ENCODE measurements at regions not wholly inside any gene's neighbourhood (a gene's known extent, or its start where the extent isn't known, plus 50 kb on each side); places are given as distances from the start of the nearest gene placed in this dataset.

DNA sequence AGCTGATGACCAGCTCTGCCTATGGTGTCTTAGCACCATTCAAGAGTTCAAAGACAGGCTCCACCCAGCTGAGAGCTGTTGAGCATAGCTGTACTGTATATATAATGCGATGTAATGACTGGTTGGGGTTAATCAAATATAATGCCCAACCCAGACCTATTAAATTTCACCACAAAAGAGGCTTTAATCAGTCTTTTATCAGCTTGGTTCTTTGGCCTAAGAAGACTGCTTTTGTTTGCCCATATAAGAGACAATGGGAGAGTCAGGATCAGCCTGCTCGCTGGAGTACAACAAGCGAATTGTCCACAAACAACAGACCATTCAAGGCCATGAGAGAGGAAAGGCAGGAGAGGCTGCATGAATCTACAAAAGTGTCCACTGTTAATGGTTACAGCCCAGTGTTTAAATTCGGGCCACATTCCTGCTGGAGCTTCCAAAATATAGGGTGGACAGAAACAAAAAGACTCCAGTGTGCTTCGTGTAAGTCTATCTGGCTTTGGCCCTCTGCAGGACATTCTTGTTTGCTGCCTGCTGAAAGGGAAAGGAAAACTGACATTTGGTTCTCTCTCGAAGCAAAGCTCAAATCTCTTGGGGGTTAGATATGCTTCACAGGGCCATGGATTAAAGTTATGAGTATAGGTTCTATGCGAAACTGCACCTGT, 109.2 kb upstream of the FOXN2 start (continued):
- TF ChIP-seq, protein P1, sequence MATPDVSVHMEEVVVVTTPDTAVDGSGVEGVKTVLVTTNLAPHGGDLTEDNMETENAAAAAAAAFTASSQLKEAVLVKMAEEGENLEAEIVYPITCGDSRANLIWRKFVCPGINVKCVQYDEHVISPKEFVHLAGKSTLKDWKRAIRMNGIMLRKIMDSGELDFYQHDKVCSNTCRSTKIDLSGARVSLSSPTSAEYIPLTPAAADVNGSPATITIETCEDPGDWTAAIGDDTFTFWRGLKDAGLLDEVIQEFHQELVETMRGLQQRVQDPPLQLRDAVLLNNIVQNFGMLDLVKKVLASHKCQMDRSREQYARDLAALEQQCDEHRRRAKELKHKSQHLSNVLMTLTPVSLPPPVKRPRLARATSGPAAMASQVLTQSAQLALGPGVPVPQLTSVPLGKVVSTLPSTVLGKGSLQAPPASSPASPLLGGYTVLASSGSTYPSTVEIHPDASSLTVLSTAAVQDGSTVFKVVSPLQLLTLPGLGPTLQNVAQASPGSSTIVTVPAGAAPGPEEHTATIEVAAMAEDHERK (CRISPR knock-in tag; IDR thresholded peaks at IDR 0.05; ENCODE audit: low read depth), result no peak
- TF ChIP-seq ZFP36L2 (CRISPR knock-in tag; IDR thresholded peaks at IDR 0.05) (no peak), NR3C1 (CRISPR knock-in tag; IDR thresholded peaks at IDR 0.05) (no peak), ZC3H13 (CRISPR knock-in tag; IDR thresholded peaks at IDR 0.05) (no peak), DPF2 (CRISPR knock-in tag; IDR thresholded peaks at IDR 0.05; ENCODE audit: borderline replicate concordance, low read depth) (no peak; the same call in 1 of the 2 replicates), HNRNPK (IDR thresholded peaks at IDR 0.05; ENCODE audit: low read depth, low read length, poor library complexity, severe bottlenecking) (no peak), MAF1 (CRISPR knock-in tag; IDR thresholded peaks at IDR 0.05; ENCODE audit: borderline replicate concordance) (no peak), SP140L (CRISPR knock-in tag; IDR thresholded peaks at IDR 0.05; ENCODE audit: borderline replicate concordance) (no peak), HMG20A (CRISPR knock-in tag; IDR thresholded peaks at IDR 0.05; ENCODE audit: borderline replicate concordance) (peak; percentile 77; the same call in 1 of the 2 replicates), KDM4B (CRISPR knock-in tag; IDR thresholded peaks at IDR 0.05) (peak; percentile 53; the same call in 1 of the 2 replicates), ZSCAN30 (CRISPR knock-in tag; IDR thresholded peaks at IDR 0.05) (peak; percentile 73; the same call in 1 of the 2 replicates), NCOA2 (CRISPR knock-in tag; IDR thresholded peaks at IDR 0.05) (peak; percentile 88), ZNF629 (CRISPR knock-in tag; conservative IDR thresholded peaks at IDR 0.05) (no peak), SNAI1 (CRISPR knock-in tag; IDR thresholded peaks at IDR 0.05; ENCODE audit: borderline replicate concordance) (no peak; the same call in 1 of the 2 replicates), ZNF570 (CRISPR knock-in tag; IDR thresholded peaks at IDR 0.05; ENCODE audit: borderline replicate concordance) (no peak), ZNF781 (CRISPR knock-in tag; IDR thresholded peaks at IDR 0.05; ENCODE audit: borderline replicate concordance, not compliant biosample characterization) (no peak)
- TF ChIP-seq, protein P2, sequence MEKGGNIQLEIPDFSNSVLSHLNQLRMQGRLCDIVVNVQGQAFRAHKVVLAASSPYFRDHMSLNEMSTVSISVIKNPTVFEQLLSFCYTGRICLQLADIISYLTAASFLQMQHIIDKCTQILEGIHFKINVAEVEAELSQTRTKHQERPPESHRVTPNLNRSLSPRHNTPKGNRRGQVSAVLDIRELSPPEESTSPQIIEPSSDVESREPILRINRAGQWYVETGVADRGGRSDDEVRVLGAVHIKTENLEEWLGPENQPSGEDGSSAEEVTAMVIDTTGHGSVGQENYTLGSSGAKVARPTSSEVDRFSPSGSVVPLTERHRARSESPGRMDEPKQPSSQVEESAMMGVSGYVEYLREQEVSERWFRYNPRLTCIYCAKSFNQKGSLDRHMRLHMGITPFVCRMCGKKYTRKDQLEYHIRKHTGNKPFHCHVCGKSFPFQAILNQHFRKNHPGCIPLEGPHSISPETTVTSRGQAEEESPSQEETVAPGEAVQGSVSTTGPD (CRISPR knock-in tag; IDR thresholded peaks at IDR 0.05), result peak; percentile 55; the same call in 1 of the 2 replicates
- TF ChIP-seq, protein P3, sequence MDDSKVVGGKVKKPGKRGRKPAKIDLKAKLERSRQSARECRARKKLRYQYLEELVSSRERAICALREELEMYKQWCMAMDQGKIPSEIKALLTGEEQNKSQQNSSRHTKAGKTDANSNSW (CRISPR knock-in tag; IDR thresholded peaks at IDR 0.05; ENCODE audit: borderline replicate concordance), result no peak
- TF ChIP-seq, protein P4, sequence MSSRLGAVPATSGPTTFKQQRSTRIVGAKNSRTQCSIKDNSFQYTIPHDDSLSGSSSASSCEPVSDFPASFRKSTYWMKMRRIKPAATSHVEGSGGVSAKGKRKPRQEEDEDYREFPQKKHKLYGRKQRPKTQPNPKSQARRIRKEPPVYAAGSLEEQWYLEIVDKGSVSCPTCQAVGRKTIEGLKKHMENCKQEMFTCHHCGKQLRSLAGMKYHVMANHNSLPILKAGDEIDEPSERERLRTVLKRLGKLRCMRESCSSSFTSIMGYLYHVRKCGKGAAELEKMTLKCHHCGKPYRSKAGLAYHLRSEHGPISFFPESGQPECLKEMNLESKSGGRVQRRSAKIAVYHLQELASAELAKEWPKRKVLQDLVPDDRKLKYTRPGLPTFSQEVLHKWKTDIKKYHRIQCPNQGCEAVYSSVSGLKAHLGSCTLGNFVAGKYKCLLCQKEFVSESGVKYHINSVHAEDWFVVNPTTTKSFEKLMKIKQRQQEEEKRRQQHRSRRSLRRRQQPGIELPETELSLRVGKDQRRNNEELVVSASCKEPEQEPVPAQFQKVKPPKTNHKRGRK (CRISPR knock-in tag; IDR thresholded peaks at IDR 0.05), result no peak
- TF ChIP-seq, protein P5, sequence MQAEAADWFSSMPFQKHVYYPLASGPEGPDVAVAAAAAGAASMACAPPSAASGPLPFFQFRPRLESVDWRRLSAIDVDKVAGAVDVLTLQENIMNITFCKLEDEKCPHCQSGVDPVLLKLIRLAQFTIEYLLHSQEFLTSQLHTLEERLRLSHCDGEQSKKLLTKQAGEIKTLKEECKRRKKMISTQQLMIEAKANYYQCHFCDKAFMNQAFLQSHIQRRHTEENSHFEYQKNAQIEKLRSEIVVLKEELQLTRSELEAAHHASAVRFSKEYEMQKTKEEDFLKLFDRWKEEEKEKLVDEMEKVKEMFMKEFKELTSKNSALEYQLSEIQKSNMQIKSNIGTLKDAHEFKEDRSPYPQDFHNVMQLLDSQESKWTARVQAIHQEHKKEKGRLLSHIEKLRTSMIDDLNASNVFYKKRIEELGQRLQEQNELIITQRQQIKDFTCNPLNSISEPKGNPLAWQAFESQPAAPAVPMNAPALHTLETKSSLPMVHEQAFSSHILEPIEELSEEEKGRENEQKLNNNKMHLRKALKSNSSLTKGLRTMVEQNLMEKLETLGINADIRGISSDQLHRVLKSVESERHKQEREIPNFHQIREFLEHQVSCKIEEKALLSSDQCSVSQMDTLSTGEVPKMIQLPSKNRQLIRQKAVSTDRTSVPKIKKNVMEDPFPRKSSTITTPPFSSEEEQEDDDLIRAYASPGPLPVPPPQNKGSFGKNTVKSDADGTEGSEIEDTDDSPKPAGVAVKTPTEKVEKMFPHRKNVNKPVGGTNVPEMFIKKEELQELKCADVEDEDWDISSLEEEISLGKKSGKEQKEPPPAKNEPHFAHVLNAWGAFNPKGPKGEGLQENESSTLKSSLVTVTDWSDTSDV (CRISPR knock-in tag; IDR thresholded peaks at IDR 0.05), result no peak
- TF ChIP-seq, protein P6, sequence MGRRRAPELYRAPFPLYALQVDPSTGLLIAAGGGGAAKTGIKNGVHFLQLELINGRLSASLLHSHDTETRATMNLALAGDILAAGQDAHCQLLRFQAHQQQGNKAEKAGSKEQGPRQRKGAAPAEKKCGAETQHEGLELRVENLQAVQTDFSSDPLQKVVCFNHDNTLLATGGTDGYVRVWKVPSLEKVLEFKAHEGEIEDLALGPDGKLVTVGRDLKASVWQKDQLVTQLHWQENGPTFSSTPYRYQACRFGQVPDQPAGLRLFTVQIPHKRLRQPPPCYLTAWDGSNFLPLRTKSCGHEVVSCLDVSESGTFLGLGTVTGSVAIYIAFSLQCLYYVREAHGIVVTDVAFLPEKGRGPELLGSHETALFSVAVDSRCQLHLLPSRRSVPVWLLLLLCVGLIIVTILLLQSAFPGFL (CRISPR knock-in tag; IDR thresholded peaks at IDR 0.05), result no peak
